MG63 (cell line): ENCODE measurements at regions not wholly inside any gene's neighbourhood (a gene's known extent, or its start where the extent isn't known, plus 50 kb on each side); places are given as distances from the start of the nearest gene placed in this dataset.
A peak's percentile ranks its signal among the peaks of the same experiment; 100 is the strongest.
"Not testable (repeated sequence)": the region's sequence is repeated elsewhere in the genome, so short reads cannot be mapped to it uniquely, and the experiment has no call there.

Experiments used
- DNase-seq: peaks from one replicate; pipeline ENCODE4 v3.0.0-alpha.2; 2020
- H3K27me3 ChIP-seq: fragments of 250-450 bp; sonication (Bioruptor Pico); 2 replicates; pipeline ENCODE4 v1.5.1; 2020; ENCODE audit warnings: mild to moderate bottlenecking, moderate library complexity
- H3K36me3 ChIP-seq: fragments of 250-450 bp; sonication (Bioruptor Pico); 2 replicates; pipeline ENCODE4 v1.5.1; 2020; ENCODE audit warnings: mild to moderate bottlenecking, moderate library complexity
- H3K4me3 ChIP-seq: fragments of 250-450 bp; sonication (Bioruptor Pico); 2 replicates; pipeline ENCODE4 v1.5.1; 2020; ENCODE audit warnings: mild to moderate bottlenecking, moderate library complexity
- H3K9me3 ChIP-seq: fragments of 250-450 bp; sonication (Bioruptor Pico); 2 replicates; pipeline ENCODE4 v1.5.1; 2020; ENCODE audit warnings: mild to moderate bottlenecking, moderate library complexity

DNA sequence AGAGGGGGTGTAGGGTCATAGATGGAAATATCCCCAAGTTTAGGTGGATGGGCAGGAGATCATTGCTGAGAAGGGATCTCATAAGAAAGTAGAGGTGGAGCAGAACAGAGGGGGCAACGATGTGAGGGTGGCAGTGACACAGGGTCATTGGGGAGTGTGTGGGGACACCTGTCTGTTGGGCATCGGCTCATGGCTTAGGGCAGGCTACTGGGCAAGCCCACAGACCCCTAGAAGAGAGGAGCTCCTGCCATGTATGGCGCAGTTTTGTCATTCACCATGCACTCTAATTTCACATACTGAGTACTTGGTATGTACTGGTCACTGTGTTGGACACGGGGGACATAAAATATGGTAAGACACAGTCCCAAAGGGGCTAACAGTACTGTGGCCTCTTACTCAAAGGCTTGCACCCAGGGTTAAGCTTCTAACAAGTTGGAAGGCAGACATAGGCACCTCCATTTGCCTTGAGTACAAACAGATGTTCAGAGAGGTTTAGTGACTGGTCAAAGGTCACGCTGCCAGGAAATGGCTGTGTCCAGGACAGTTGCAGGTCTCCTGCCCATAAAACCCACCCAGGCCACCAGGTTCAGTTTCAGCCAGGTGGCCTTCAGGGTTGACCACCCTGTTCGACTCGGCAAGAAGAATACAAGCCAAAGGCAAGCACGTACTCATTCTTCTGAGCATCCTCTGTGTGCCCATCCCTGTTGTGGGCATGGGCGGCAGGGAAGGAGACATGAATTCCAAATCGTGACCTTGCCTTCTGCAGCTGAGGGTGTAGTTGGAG, 580.2 kb downstream of the KCNJ18 start:
- Histone ChIP-seq H3K27me3 (no peaks in the 10 kb centered on the region), H3K36me3 (no peaks in the 10 kb centered on the region), H3K9me3 (no peaks in the 10 kb centered on the region), H3K4me3 (no peak overlapping the region)
- no peak for DNase-seq

DNA sequence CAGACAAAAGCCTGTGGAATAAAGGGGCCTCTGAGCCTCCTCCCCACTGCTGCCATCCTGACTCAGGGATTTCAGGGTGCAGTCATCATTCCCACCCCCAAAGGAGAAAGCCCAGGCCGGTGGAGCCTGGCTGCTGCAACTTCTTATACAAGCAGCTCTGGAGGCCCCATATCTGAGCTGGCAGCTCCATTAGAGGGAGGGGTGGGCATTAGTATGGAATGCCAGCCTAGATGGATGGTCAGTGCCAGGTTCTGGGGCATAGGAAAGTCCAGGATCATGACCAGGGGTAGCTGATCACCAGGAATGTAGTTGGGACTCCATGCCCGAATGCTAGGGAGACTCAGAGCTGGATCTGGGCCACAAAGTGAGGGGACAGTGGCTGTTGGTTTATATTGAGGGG, 581.0 kb downstream of the KCNJ18 start:
- H3K27me3 ChIP-seq, result no peaks in the 10 kb centered on the region
- no peak for DNase-seq
- no peaks in the 10 kb centered on the region for H3K36me3 ChIP-seq
- H3K4me3 ChIP-seq, result no peak overlapping the region
- no peaks in the 10 kb centered on the region for H3K9me3 ChIP-seq

DNA sequence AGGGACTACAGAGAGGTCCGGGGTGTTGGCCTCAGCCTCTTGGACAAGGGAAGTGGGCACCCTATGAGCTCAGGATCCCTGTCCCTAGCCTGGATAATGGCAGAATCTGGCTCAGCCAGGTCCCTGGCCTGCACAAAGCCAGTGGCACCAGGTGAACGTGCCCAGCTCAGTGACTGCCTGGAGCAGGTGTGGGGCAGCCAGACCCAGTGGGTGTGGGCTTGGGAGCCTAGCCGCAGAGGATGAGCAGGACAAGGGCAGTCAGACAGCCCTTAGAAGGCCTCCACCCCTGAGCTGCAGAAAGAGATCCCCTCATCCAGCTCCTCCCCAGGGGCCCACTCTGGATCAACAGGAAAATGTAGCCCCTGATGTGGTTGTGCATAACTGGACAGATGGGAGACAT, 585.3 kb downstream of the KCNJ18 start:
- DNase-seq, result no peak

DNA sequence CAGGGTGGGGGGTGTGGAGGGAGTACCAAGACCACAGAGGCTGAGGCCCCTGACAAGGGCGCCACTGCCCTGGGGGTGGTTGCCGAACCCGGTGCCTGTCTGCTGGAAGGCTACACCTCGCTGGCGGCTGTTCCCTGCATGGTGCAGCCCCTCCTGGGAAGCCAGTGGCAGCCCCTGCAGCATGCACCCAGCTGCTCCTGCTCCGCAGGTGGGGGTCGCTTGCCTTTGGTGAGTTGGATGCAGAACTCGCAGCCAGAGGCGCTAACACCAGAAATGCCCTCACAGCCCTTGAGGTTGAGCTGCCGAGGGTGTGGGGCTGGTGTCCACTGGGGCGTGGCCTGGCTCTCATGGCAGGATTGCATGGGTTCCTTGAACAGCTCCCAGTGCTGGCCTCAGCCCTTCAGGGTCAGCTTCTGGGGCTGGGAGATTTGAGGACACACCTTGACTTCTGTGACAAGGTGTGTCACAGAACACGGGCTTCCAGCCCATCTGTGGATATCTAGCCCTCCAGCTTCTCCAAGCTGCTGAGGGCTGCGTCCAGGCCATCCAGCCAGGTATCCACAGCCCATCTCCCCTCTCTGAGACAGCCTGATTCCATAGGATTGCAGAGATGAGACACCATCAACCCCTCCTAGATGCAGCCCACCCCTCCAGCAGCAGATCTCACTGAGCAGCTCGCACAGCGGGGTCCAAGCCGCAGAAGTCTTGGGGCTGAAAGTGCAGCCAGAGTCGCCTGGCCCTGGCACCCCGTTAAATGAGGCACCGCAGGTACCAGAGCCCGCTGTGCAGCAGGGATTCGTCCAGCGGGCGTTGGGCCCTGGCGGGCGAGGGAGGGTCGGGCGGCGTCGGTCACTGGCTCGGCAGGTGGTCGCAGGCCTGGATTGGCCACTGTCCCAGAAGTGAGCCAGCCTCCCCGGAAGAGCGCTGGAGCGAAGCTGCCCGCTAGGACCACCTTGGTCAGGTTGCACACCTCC, 586.3 kb downstream of the KCNJ18 start:
- DNase-seq, result no peak
- no peaks in the 10 kb centered on the region for H3K27me3 ChIP-seq
- no peaks in the 10 kb centered on the region for H3K36me3 ChIP-seq

More for the DNA sequence above, 585.3 kb downstream of the KCNJ18 start:
- H3K4me3 ChIP-seq, result no peak overlapping the region
- H3K36me3 ChIP-seq, result no peaks in the 10 kb centered on the region
- H3K9me3 ChIP-seq, result no peaks in the 10 kb centered on the region
- no peaks in the 10 kb centered on the region for H3K27me3 ChIP-seq

DNA sequence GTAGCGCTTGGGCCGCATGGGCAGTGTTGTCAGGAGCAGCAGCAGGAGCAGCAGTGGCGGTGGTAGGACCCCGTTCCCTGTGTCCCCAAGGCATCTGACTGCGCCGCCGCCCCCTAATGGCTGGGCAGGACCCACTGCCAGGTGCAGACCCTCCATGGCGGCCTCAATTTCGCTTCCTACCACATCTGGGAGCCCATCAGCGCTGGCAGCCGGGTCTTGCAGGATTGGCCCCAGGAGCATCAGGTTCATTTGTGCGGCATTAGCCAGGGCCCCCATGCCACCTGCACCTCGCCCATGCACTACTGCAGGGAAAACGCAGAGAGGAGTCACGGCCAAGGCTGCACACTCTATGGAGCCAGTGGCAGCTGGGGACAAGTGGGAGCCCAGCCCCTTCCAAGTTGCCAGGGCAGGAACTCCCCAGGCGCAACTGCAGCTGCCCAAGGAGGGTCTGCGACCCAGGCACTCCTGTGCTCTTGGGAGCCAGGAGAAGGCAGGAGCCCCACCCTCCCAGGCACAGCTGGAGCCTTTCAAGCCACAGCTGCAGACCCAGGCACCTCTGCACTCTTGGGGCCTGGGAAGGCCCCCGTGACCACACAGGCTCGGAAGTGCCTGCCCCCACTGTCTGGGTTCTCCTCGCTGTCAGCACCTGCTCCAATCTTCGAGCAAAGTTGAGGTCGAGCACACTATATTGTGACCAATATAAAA, 594.2 kb downstream of the KCNJ18 start:
- H3K27me3 ChIP-seq, result no peaks in the 10 kb centered on the region
- H3K36me3 ChIP-seq, result no peaks in the 10 kb centered on the region
- DNase-seq, result no peak
- no peak overlapping the region for H3K4me3 ChIP-seq
- H3K9me3 ChIP-seq, result no peaks in the 10 kb centered on the region

More for the DNA sequence above, 586.3 kb downstream of the KCNJ18 start:
- Histone ChIP-seq H3K9me3 (no peaks in the 10 kb centered on the region), H3K4me3 (no peak overlapping the region)

DNA sequence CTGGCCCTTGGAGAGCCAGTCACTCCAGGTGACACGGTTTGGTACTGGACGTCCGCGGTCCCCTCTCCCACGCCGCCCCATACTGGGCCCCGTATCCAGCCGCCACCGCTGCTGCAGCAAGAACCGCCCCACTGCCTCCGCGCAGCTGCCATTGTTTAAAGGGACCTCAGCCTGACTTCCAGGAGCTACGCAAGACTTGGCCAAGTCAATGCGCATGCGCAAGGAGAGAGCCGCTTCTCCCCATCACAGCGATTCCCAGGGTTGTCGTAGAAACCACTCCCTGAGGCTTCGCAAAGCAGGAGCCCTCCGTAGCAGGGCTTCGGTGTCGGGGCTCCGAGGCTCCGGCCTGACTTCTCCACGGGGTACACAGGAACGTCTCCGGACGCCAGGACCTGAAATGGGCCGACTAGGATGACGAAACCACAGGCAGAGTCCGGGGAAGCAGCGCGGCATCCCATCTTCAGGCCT, 606.2 kb downstream of the KCNJ18 start:
- H3K36me3 ChIP-seq, result not testable (repeated sequence)

DNA sequence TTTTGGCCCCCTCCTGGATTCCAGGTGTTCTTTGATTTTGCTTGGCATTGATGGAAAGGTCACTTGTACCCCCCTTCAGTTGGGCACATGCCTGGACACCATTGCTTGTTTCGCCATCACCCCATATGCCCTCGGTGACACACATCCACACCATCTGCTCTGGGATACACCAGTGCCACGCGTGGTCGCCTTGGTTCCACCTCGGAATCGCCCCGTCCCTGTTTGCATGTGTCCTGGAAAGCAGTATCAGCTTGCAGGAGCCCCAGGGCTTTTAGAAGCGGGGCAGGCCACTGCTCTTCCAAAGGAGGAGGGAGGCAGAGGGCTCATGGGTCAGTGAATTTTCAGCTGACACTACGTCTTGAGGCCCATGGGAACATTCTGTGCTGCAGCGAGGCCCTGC, 607.9 kb downstream of the KCNJ18 start:
- Histone ChIP-seq H3K36me3 (no peaks in the 10 kb centered on the region), H3K4me3 (no peak overlapping the region), H3K27me3 (no peaks in the 10 kb centered on the region), H3K9me3 (no peaks in the 10 kb centered on the region)
- DNase-seq, result no peak

More for the DNA sequence above, 606.2 kb downstream of the KCNJ18 start:
- DNase-seq, H3K4me3 ChIP-seq, H3K27me3 ChIP-seq, H3K9me3 ChIP-seq: not testable (repeated sequence)

DNA sequence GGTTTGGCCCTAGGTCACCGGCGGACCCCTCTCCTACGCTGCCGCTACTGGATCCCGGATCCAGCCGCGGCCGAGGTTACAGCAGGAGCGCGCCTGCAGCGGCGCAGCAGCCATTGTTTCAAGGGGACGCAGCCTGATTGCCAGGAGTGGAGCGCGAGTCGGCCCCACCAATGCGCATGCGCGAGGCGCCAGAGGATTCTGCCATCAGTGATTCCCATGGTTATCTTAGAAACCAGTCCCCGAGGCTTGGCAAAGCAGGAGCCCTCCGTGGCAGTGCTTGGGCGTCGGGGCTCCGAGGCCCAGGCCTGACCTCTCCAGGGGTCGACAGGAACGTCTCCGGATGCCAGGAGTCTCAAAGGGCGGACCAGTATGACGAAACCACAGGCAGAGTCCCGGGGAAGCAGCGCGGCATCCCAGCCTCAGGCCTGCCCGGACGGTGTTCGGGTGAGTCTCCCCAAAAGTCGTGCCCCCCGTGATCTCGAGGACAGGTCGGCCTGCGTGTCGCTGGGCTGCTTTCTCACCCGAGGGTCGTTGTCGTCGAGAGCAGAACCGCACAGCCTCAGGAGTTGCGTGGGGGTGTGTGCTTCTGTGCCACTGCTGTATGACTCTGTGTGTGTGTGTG, 608.5 kb downstream of the KCNJ18 start:
- H3K9me3 ChIP-seq, result no peaks in the 10 kb centered on the region
- no peak overlapping the region for H3K4me3 ChIP-seq
- no peak for DNase-seq
- H3K27me3 ChIP-seq, result no peaks in the 10 kb centered on the region
- H3K36me3 ChIP-seq, result no peaks in the 10 kb centered on the region

DNA sequence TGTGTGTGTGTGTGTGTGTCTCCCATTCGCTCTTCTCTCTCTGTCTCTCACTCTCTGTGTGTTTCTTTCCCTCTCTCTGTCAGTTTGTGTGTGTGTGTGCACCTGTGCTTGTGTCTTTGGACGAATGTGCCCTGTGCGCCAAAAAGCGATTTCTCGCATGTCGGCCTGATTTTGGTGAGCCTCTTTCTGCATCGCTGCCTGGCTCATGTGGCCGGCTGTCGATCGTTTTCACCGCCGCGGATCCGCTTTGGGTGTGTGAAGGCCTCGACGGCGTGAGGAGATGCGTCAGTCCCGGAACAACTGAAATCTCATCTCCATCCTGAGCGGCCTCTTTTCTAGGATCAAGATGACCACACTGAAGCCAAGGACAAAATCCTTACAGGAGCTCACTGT, 609.0 kb downstream of the KCNJ18 start:
- no peak for DNase-seq
- H3K36me3 ChIP-seq, result no peaks in the 10 kb centered on the region
- no peaks in the 10 kb centered on the region for H3K9me3 ChIP-seq
- H3K27me3 ChIP-seq, result no peaks in the 10 kb centered on the region
- no peak overlapping the region for H3K4me3 ChIP-seq

DNA sequence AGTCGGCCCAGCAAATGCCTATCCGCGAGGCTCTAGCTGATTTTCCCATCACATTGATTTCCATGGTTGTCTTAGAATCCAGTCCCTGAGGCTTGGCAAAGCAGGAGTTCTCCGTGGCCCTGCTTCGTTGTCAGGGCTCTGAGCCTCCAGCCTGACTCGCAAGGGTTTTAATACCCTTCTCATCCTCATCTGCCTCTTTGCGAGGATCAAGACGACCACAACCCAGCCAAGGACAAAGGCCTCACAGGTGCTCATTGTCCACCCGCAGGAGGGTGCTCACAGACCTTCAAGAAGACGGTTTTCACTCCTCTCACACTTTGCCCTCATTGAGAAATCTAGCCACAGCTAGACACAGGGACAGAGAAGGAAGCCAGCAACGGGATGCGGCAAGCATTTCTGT, 610.8 kb downstream of the KCNJ18 start:
- Histone ChIP-seq H3K36me3 (no peaks in the 10 kb centered on the region), H3K9me3 (no peaks in the 10 kb centered on the region), H3K27me3 (no peaks in the 10 kb centered on the region), H3K4me3 (no peak overlapping the region)
- no peak for DNase-seq

DNA sequence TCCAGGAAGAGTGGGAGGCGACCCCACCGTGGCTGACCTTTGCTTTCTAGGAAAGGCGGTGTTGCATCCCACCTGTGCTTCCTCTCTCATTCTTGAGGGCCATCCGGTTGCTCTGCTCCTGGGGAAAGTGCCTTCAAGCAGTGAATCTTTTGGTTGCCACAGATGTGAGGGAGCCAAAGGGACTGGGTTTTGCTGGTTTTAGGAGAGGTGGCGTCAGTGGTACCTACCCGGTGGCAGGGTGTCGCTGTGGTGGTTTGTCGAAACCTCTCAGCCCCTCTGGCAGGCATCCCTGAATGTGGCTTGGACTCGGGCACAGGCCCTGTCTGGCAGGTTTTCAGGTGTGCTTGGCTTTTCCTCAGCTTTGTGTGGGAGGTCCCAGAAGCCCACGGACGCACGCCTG, 611.5 kb downstream of the KCNJ18 start:
- DNase-seq, result no peak
- Histone ChIP-seq H3K9me3 (no peaks in the 10 kb centered on the region), H3K27me3 (no peaks in the 10 kb centered on the region), H3K4me3 (no peak overlapping the region), H3K36me3 (no peaks in the 10 kb centered on the region)

DNA sequence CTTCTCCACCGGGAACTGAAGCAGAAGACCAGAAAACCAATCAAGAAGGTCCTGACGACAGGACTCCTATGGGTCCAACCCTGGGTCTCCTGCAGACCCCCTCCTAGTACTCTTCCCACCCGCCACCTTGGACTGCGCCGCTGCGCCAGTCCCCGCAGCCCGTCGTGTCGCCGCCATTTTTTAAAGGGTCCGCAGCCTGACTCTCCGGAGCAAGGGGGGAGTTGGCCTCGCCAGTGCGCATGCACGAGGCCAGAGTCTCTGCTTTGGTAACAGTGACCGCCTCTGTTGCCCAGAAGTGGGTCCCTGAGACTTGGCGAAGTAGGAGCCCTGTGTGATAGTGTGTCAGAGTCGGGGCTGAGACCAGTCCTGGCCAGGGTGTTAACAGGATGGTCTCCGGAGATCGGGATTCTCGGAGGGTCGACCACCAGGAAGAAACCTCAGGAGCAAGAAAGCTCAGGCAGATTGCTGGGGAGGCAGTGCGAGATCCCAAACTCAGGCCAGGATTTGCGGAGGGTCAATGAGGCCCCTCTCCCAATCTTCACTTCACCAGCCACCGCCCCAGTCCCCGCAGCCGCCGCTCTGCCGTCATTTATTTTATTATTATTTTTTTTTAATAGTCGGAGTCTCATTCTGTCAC, 612.5 kb downstream of the KCNJ18 start:
- H3K36me3 ChIP-seq, result no peaks in the 10 kb centered on the region
- DNase-seq, result no peak
- no peaks in the 10 kb centered on the region for H3K27me3 ChIP-seq
- no peaks in the 10 kb centered on the region for H3K9me3 ChIP-seq
- H3K4me3 ChIP-seq, result no peak overlapping the region

DNA sequence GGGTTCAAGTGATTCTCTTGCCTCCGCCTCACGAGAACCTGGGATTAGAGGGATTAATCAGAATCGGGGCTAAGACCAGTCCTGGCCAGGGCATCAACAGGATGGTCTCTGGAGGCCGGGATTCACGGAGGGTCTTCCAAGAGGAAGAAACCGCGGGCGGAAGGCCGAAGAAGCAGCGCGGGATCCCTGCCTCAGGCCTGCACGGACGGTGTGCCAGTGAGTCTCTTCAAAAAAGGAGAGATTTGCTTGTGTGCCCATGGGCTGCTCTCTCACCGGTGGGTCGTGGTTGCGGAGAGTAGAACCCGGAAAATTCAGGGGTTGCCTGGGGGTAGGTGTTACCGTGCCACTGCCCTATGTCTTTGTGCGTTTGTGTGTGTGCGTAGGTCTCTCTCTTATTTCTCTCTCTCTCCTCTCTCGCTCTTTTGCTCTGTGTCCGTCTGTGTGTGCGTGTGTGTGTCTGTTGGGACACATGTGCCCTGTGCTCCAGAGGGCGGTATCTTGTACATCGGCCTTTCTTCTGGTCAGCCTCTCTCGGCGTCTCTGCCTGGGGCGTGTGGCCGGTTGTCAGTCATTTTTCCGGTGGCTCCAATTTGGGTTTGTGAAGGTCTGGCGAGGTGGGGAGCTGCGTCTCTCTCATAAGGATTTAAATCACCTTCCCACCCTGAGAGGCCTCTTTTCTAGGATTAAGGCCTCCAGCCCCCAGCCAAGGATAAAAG, 613.2 kb downstream of the KCNJ18 start:
- no peaks in the 10 kb centered on the region for H3K9me3 ChIP-seq
- H3K36me3 ChIP-seq, result no peaks in the 10 kb centered on the region
- H3K4me3 ChIP-seq, result no peak overlapping the region
- no peaks in the 10 kb centered on the region for H3K27me3 ChIP-seq
- no peak for DNase-seq

DNA sequence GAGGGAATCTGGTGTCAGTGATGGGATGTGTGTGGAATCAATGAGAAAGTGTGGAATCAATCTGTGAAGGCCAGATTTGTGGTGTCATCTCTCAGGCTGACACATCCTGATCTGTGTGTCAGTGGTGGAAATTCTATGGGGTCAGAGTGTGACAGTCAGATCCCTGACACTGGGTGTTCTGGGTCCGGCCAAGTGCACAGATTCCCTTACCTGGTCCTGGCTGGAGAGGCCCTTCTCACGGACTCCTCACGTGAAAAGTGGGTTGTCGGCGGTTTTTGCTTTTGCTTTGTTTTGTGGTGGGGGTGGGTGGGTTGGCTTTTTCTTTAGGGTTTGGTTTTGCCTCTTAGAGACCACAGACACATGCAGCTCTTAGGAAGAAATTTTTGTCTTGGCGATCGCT, 618.0 kb downstream of the KCNJ18 start:
- not testable (repeated sequence) for DNase-seq, H3K27me3 ChIP-seq, H3K9me3 ChIP-seq, H3K4me3 ChIP-seq, H3K36me3 ChIP-seq

DNA sequence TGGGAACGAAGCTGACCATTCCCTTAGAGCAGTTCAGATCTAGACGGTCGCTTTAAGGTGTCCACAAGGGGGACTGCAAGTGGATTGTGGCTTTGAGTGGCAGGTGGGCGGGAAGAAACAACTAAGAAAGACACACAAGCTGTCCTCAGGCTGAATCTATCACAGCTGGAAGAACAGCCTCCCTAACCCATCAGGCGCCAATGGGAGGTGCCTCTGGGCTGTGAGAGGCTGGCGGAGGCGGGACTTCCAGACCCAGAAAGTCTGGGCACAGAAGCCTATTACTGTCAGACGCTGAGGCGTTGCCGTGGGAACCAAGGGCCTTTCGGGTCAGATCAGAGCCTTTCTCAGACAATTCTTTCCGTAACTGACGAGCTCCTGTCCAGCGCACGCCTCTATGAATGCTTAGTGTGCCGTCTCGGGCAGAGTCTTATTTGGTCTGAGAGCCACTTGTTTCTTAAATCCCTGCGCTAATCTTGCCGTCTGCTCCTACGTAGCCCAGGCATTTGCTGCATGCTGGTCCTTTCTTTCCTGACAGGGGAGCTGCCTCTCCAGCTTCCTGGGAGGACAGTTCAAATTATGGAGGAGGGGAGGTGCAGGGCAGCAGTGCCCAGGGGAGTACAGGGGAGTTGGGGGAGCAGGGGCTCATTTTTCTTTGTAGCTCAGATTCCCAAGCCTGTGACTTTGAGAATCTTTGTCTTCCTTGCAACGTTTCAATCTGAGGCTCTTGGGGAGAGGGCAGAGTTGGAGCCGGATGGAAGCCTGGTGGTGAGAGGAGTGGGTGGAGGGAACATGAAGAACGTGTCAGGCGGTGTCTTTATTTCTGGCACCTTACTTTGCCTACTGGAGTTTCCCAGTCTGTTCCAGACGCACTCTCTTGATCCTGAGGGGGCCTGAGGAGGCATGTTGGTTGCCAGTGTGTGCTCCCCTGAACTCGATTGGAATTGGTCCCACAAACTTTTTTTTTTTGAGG, 618.7 kb downstream of the KCNJ18 start:
- no peaks in the 10 kb centered on the region for H3K27me3 ChIP-seq
- H3K4me3 ChIP-seq, result peak overlapping the region; percentile 36
- no peaks in the 10 kb centered on the region for H3K36me3 ChIP-seq
- no peaks in the 10 kb centered on the region for H3K9me3 ChIP-seq
- peak; percentile 86 for DNase-seq
